ENCODE measurements at regions not wholly inside any gene's neighbourhood (a gene's known extent, or its start where the extent isn't known, plus 50 kb on each side); places are given as distances from the start of the nearest gene placed in this dataset.

GRCh38 chr3:161673866-161674265 is 177.3 kb downstream of the OTOL1 start:
- Histone ChIP-seq H3K27me3 (ENCODE audit: control insufficient read depth in 2 of 2, insufficient read depth in 2 of 2, low read length in 2 of 2) (no peaks in the 10 kb centered on the region), H3K36me3 (ENCODE audit: control insufficient read depth, insufficient read depth, low read length) (no peaks in the 10 kb centered on the region), H4K20me1 (replicated peaks; ENCODE audit: control insufficient read depth, insufficient read depth, low read length) (no peaks in the 10 kb centered on the region), H3K9ac (ENCODE audit: insufficient read depth in 1 of 2, low read depth in 2 of 2, low read length in 2 of 2) (no peak overlapping the region), H3K4me2 (ENCODE audit: insufficient read depth, low read length) (no peak overlapping the region), H3K27ac (ENCODE audit: extremely low read depth, low read depth, low read length) (no peak overlapping the region), H3K4me1 (replicated peaks in 1 of 2; ENCODE audit: control insufficient read depth in 2 of 2, insufficient read depth in 2 of 2, low read length in 2 of 2) (no peaks in the 10 kb centered on the region), H3K79me2 (ENCODE audit: control insufficient read depth, insufficient read depth, low read length) (no peaks in the 10 kb centered on the region), H3K9me1 (ENCODE audit: control insufficient read depth, insufficient read depth, low read length) (no peaks in the 10 kb centered on the region), H3K4me3 (no peak overlapping the region), H3K9me3 (replicated peaks; ENCODE audit: control insufficient read depth, insufficient read depth, low read depth, low read length) (no peaks in the 10 kb centered on the region), H2AFZ (ENCODE audit: low read depth, low read length) (no peak overlapping the region)
- FAIRE-seq (no peak), DNase-seq (ENCODE audit: extremely low read depth in 1 of 4, low spot score in 3 of 4) (no peak), ATAC-seq (no peak)
- ChIA-PET CTCF (ENCODE audit: low intra/inter-chr PET ratio) (no interaction called here), POLR2A (no interaction called here)
- in situ Hi-C loops (cut with MboI), result no loop called here
- 0% methylated on average over 1 of the region's 1 CpG for WGBS (ENCODE audit: insufficient coverage, low coverage, missing lambda C conversion rate)
- TF ChIP-seq CTCF (IDR thresholded peaks at IDR 0.05 in 2 of 3, conservative IDR thresholded peaks at IDR 0.05 in 1 of 3; ENCODE audit: insufficient read depth in 2 of 3, low read depth in 1 of 3, low read length in 3 of 3), result no peak
- TF ChIP-seq ARNT (IDR thresholded peaks at IDR 0.05), result no peak
- TF ChIP-seq CTBP1 (IDR thresholded peaks at IDR 0.05; ENCODE audit: borderline replicate concordance), result no peak
- TF ChIP-seq ELF1 (tag; IDR thresholded peaks at IDR 0.05), result no peak
- TF ChIP-seq NR3C1 (CRISPR knock-in tag; IDR thresholded peaks at IDR 0.05), result no peak
- no peak for TF ChIP-seq HMG20B (CRISPR knock-in tag; IDR thresholded peaks at IDR 0.05)
- no peak for TF ChIP-seq HNRNPL (IDR thresholded peaks at IDR 0.05; ENCODE audit: low read depth, low read length)
- TF ChIP-seq RUNX1 (IDR thresholded peaks at IDR 0.05; ENCODE audit: low read depth), result no peak
- TF ChIP-seq PHB (CRISPR knock-in tag; IDR thresholded peaks at IDR 0.05), result no peak
- intact Hi-C loops (cut with micrococcal nuclease), result no loop called here
- BruUV-seq (replicated peaks), result no TSS peak
